Calu3 (cell line): ENCODE measurements at regions not wholly inside any gene's neighbourhood (a gene's known extent, or its start where the extent isn't known, plus 50 kb on each side); places are given as distances from the start of the nearest gene placed in this dataset.
"Not testable (repeated sequence)": the region's sequence is repeated elsewhere in the genome, so short reads cannot be mapped to it uniquely, and the experiment has no call there.

Experiments
- BruUV-seq: library from RNA; stranded (reverse); fragments of 400-500 nt; replicated peaks from 2 replicates; lab custom pipeline; 2021; lab: Mats Ljungman, UMichigan
- CTCF ChIA-PET: fragments of 300-600 bp; sonication (Branson Sonifier 250); formaldehyde crosslinking; loops from one replicate; lab custom pipeline; 2022; ENCODE audit warnings: antibody characterized with exemption; lab: Charles Lee
- DNase-seq: peaks from one replicate; pipeline ENCODE4 v3.0.0; 2022
- H3K27ac Mint-ChIP-seq: one replicate; pipeline ENCODE4 v1.8.0; 2022; ENCODE audit warnings: mixed read lengths; ENCODE audit not compliant: unreplicated experiment
- H3K27me3 Mint-ChIP-seq: one replicate; pipeline ENCODE4 v1.8.0; 2022; ENCODE audit warnings: mixed read lengths; ENCODE audit not compliant: unreplicated experiment
- H3K36me3 Mint-ChIP-seq: one replicate; pipeline ENCODE4 v1.8.0; 2022; ENCODE audit warnings: mild to moderate bottlenecking, moderate library complexity, mixed read lengths; ENCODE audit not compliant: insufficient read depth, unreplicated experiment
- H3K4me1 Mint-ChIP-seq: one replicate; pipeline ENCODE4 v1.8.0; 2022; ENCODE audit warnings: mild to moderate bottlenecking, low read depth, mixed read lengths; ENCODE audit not compliant: unreplicated experiment
- H3K4me3 Mint-ChIP-seq: one replicate; pipeline ENCODE4 v1.8.0; 2022; ENCODE audit warnings: mild to moderate bottlenecking, low read depth, moderate library complexity, mixed read lengths; ENCODE audit not compliant: unreplicated experiment
- H3K9me3 Mint-ChIP-seq: one replicate; pipeline ENCODE4 v1.8.0; 2022; ENCODE audit warnings: low read depth, mixed read lengths; ENCODE audit not compliant: unreplicated experiment
- CTCF ChIP-seq: fragments of 200-600 bp; IDR thresholded peaks from one replicate; pipeline ENCODE4 v1.8.0; 2022; ENCODE audit warnings: antibody characterized with exemption; ENCODE audit not compliant: unreplicated experiment
- intact Hi-C: fragments of 100-400 bp; cut with micrococcal nuclease; formaldehyde crosslinking; loops from one replicate; pipeline ENCODE4 v1.10.0; 2022; ENCODE audit not compliant: unreplicated experiment

- Mint-ChIP-seq H3K36me3 (no peaks in the 10 kb centered on the region), H3K4me1 (no peaks in the 10 kb centered on the region), H3K27me3 (no peaks in the 10 kb centered on the region), H3K9me3 (peaks cover 7% of the 10 kb centered on the region), H3K4me3 (no peak overlapping the region), H3K27ac (no peak overlapping the region)
- intact Hi-C loops, result no loop called here
- no peak for DNase-seq
- CTCF ChIA-PET, result no interaction called here
- TF ChIP-seq CTCF, result no peak
- no TSS peak for BruUV-seq
Observed at GRCh38 chr2:184157141-184157540, 441.2 kb upstream of the ZNF804A start.

- Mint-ChIP-seq H3K4me3 (no peak overlapping the region), H3K4me1 (no peaks in the 10 kb centered on the region), H3K36me3 (no peaks in the 10 kb centered on the region), H3K27ac (no peak overlapping the region), H3K27me3 (no peaks in the 10 kb centered on the region), H3K9me3 (peaks cover 7% of the 10 kb centered on the region)
- TF ChIP-seq CTCF, result no peak
- CTCF ChIA-PET, result no interaction called here
- no peak for DNase-seq
- BruUV-seq, result no TSS peak
- intact Hi-C loops, result no loop called here
Observed at GRCh38 chr2:184162426-184162825, 435.9 kb upstream of the ZNF804A start.

GRCh38 chr2:184168823-184169222 lies 429.5 kb upstream of the ZNF804A start:
- H3K4me3 Mint-ChIP-seq, H3K36me3 Mint-ChIP-seq, BruUV-seq, DNase-seq, H3K27me3 Mint-ChIP-seq, H3K27ac Mint-ChIP-seq, intact Hi-C loops, CTCF ChIA-PET, H3K4me1 Mint-ChIP-seq, H3K9me3 Mint-ChIP-seq: not testable (repeated sequence)

GRCh38 chr2:184169366-184169765 lies 429.0 kb upstream of the ZNF804A start:
- no peaks in the 10 kb centered on the region for H3K36me3 Mint-ChIP-seq
- BruUV-seq, result no TSS peak
- no peak for DNase-seq
- no peaks in the 10 kb centered on the region for H3K9me3 Mint-ChIP-seq
- H3K27me3 Mint-ChIP-seq, result no peaks in the 10 kb centered on the region
- intact Hi-C loops, result no loop called here
- no peak for TF ChIP-seq CTCF
- H3K27ac Mint-ChIP-seq, result no peak overlapping the region
- CTCF ChIA-PET, result no interaction called here
- H3K4me1 Mint-ChIP-seq, result no peaks in the 10 kb centered on the region
- H3K4me3 Mint-ChIP-seq, result no peak overlapping the region

GRCh38 chr2:184174493-184175104 lies 423.7 kb upstream of the ZNF804A start:
- intact Hi-C loops, result no loop called here
- no peak for TF ChIP-seq CTCF
- no TSS peak for BruUV-seq
- no peak overlapping the region for H3K27ac Mint-ChIP-seq
- no peaks in the 10 kb centered on the region for H3K27me3 Mint-ChIP-seq
- H3K4me3 Mint-ChIP-seq, result no peak overlapping the region
- H3K36me3 Mint-ChIP-seq, result no peaks in the 10 kb centered on the region
- DNase-seq, result no peak
- H3K4me1 Mint-ChIP-seq, result no peaks in the 10 kb centered on the region
- CTCF ChIA-PET, result no interaction called here
- H3K9me3 Mint-ChIP-seq, result no peaks in the 10 kb centered on the region
